ENCODE measurements at regions not wholly inside any gene's neighbourhood (a gene's known extent, or its start where the extent isn't known, plus 50 kb on each side); places are given as distances from the start of the nearest gene placed in this dataset.

GRCh38 chr5:114243972-114244317, 117.9 kb upstream of the KCNN2 start:
- TF ChIP-seq CTCF (IDR thresholded peaks at IDR 0.05; ENCODE audit: low read length) (no peak), EZH2 (IDR thresholded peaks at IDR 0.05; ENCODE audit: borderline replicate concordance, low read length) (no peak)
